PC-3 (cell line): ENCODE measurements at regions not wholly inside any gene's neighbourhood (a gene's known extent, or its start where the extent isn't known, plus 50 kb on each side); places are given as distances from the start of the nearest gene placed in this dataset.

Source experiments
- ATAC-seq: fragments of 200-7000 bp; cut with Tn5 transposase; 2 replicates; pipeline ENCODE4 v1.9.1; 2020; ENCODE audit warnings: mild to moderate bottlenecking, moderate library complexity
- BruUV-seq: library from RNA; stranded (reverse); fragments of 400-500 nt; replicated peaks from 2 replicates; lab custom pipeline; 2021; lab: Mats Ljungman, UMichigan
- CTCF ChIA-PET: fragments of 300-600 bp; sonication (Branson Sonifier 250); formaldehyde crosslinking; loops from one replicate; lab custom pipeline; 2022; ENCODE audit warnings: antibody characterized with exemption; lab: Charles Lee
- POLR2A ChIA-PET: fragments of 300-600 bp; sonication (Branson Sonifier 250); formaldehyde crosslinking; loops from one replicate; lab custom pipeline; 2022; ENCODE audit warnings: antibody characterized with exemption; ENCODE audit not compliant: unreplicated experiment; lab: Charles Lee
- DNase-seq: peaks from one replicate; pipeline ENCODE4 v3.0.0-alpha.2; 2015
- H2AFZ ChIP-seq: fragments of 300-600 bp; sonication (generic); 2 replicates; pipeline ENCODE4 v1.6.0; 2016; ENCODE audit warnings: antibody characterized with exemption, low read length
- H3F3A ChIP-seq: fragments of 300-600 bp; sonication (generic); one replicate; pipeline ENCODE4 v1.6.0; 2017; ENCODE audit warnings: antibody characterized with exemption, low read length, control low read depth, mild to moderate bottlenecking; ENCODE audit not compliant: unreplicated experiment
- H3K27ac ChIP-seq: fragments of 300-600 bp; sonication (generic); 2 replicates; pipeline ENCODE4 v1.5.1; 2016; ENCODE audit warnings: mild to moderate bottlenecking, low read length
- H3K27me3 ChIP-seq: fragments of 300-600 bp; sonication (generic); 2 replicates; pipeline ENCODE4 v1.6.1; 2016; ENCODE audit warnings: low read length, mixed read lengths
- H3K36me3 ChIP-seq: fragments of 300-600 bp; sonication (generic); 2 replicates; pipeline ENCODE4 v1.6.1; 2016; ENCODE audit warnings: low read depth, mixed run types, low read length, mixed read lengths
- H3K4me1 ChIP-seq: fragments of 300-600 bp; sonication (generic); 2 replicates; pipeline ENCODE4 v1.5.1; 2016; ENCODE audit warnings: low read length; ENCODE audit not compliant: insufficient read depth
- H3K4me2 ChIP-seq: fragments of 300-600 bp; sonication (generic); 2 replicates; pipeline ENCODE4 v1.6.0; 2016; ENCODE audit warnings: low read length
- H3K4me3 ChIP-seq: fragments of 300-600 bp; sonication (generic); 2 replicates; pipeline ENCODE4 v1.5.1; 2016; ENCODE audit warnings: mild to moderate bottlenecking, low read length, mixed read lengths
- H3K79me2 ChIP-seq: fragments of 300-600 bp; sonication (generic); 2 replicates; pipeline ENCODE4 v1.6.1; 2017; ENCODE audit warnings: low read length, mixed read lengths
- H3K9ac ChIP-seq: fragments of 300-600 bp; sonication (generic); 2 replicates; pipeline ENCODE4 v1.6.0; 2016; ENCODE audit warnings: mild to moderate bottlenecking, low read length
- H3K9me2 ChIP-seq: fragments of 300-600 bp; sonication (generic); replicated peaks from 2 replicates; pipeline ENCODE4 v1.6.1; 2016; ENCODE audit warnings: mixed run types, low read length, mixed read lengths
- H3K9me3 ChIP-seq: fragments of 300-600 bp; sonication (generic); 2 replicates; pipeline ENCODE4 v1.6.1; 2016; ENCODE audit warnings: low read length, mixed read lengths
- H4K20me1 ChIP-seq: fragments of 300-600 bp; sonication (generic); 2 replicates; pipeline ENCODE4 v1.6.1; 2016; ENCODE audit warnings: low read length, mixed read lengths
- EZH2 ChIP-seq: fragments of 300-600 bp; sonication (generic); IDR thresholded peaks from one replicate; pipeline ENCODE4 v1.6.1; 2017; ENCODE audit warnings: antibody characterized with exemption, mild to moderate bottlenecking, low read length; ENCODE audit not compliant: unreplicated experiment
- EZH2phosphoT487 ChIP-seq: fragments of 300-600 bp; sonication (generic); IDR thresholded peaks from 2 replicates; pipeline ENCODE4 v1.6.1; 2018; ENCODE audit warnings: mild to moderate bottlenecking, antibody characterized with exemption, low read length, borderline replicate concordance
- intact Hi-C: fragments of 100-400 bp; cut with micrococcal nuclease; formaldehyde crosslinking; loops from 2 replicates; pipeline ENCODE4 v1.9.0; 2023
- TF ChIP-seq, protein P1 (sequence below): fragments of 300-600 bp; sonication (generic); conservative IDR thresholded peaks from 2 replicates; pipeline ENCODE4 v1.5.1; 2017; ENCODE audit warnings: antibody characterized with exemption, low read depth, mild to moderate bottlenecking, low read length

DNA sequence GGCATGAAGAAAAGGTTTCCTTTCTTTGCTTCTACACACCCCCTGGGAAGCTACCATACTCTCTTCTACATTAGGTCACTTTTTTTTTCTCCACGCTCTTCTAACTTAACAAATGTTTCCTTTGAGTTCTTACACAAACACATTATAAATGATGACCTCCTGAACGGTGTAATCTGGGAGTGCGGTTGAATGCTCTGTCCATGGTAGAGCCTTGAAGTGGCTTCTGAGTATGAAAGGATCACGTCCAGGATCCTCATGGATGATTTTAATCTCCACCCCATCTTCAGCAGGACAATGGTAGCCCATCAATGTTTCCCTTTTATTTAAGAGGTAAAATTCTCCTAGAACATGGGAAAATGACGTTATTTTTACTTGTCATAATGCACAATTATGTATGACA lies 587.3 kb downstream of the SEMA5A start:
- no peak overlapping the region for H3K4me2 ChIP-seq
- POLR2A ChIA-PET: no interaction called here

DNA sequence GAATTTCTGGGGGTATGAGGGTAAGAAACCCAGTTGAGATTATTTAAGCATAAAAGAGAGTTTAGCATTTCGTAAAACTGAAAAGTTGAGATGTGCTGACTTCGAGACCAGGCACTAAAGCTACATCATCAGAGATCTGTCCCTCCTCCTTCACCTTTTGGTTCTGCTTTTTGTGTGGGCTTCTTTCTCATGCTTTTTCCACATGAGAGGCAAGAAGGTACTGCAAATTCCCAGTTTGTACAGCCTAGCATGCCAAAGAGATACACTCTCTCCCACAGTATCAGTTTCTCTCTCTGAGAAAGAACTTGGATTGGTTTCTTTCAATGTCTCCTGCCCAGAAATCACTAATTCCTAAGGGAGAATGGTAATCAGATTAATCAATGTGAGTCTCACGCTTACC lies 584.7 kb downstream of the SEMA5A start:
- DNase-seq: no peak
- TF ChIP-seq, protein P1, sequence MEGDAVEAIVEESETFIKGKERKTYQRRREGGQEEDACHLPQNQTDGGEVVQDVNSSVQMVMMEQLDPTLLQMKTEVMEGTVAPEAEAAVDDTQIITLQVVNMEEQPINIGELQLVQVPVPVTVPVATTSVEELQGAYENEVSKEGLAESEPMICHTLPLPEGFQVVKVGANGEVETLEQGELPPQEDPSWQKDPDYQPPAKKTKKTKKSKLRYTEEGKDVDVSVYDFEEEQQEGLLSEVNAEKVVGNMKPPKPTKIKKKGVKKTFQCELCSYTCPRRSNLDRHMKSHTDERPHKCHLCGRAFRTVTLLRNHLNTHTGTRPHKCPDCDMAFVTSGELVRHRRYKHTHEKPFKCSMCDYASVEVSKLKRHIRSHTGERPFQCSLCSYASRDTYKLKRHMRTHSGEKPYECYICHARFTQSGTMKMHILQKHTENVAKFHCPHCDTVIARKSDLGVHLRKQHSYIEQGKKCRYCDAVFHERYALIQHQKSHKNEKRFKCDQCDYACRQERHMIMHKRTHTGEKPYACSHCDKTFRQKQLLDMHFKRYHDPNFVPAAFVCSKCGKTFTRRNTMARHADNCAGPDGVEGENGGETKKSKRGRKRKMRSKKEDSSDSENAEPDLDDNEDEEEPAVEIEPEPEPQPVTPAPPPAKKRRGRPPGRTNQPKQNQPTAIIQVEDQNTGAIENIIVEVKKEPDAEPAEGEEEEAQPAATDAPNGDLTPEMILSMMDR: no peak
- TF ChIP-seq EZH2phosphoT487 (no peak), EZH2 (no peak)
- no peak overlapping the region for H3K4me3 ChIP-seq
- H2AFZ ChIP-seq: no peak overlapping the region
- no TSS peak for BruUV-seq
- no peaks in the 10 kb centered on the region for H3K79me2 ChIP-seq
- intact Hi-C loops: no loop called here
- ChIA-PET CTCF (no interaction called here), POLR2A (no interaction called here)
- H3F3A ChIP-seq: no peaks in the 10 kb centered on the region
- H3K27me3 ChIP-seq: no peaks in the 10 kb centered on the region
- no peak overlapping the region for H3K4me2 ChIP-seq
- H3K4me1 ChIP-seq: no peaks in the 10 kb centered on the region
- no peak overlapping the region for H3K27ac ChIP-seq
- no peaks in the 10 kb centered on the region for H3K36me3 ChIP-seq
- no peaks in the 10 kb centered on the region for H4K20me1 ChIP-seq
- ATAC-seq: no peak
- H3K9me3 ChIP-seq: no peaks in the 10 kb centered on the region
- H3K9ac ChIP-seq: no peak overlapping the region
- peaks cover 6% of the 10 kb centered on the region; the same call in 1 of the 2 replicates for H3K9me2 ChIP-seq

More for the DNA sequence above, 587.3 kb downstream of the SEMA5A start:
- no peak overlapping the region for H3K4me3 ChIP-seq
- intact Hi-C loops: no loop called here
- H3K9me3 ChIP-seq: no peaks in the 10 kb centered on the region
- H3K9me2 ChIP-seq: peaks cover 6% of the 10 kb centered on the region; the same call in 1 of the 2 replicates
- H3K27me3 ChIP-seq: no peaks in the 10 kb centered on the region
- no peak overlapping the region for H3K9ac ChIP-seq
- H3K79me2 ChIP-seq: no peaks in the 10 kb centered on the region
- no peaks in the 10 kb centered on the region for H3K4me1 ChIP-seq
- no peak for TF ChIP-seq EZH2phosphoT487
- TF ChIP-seq, protein P1: no peak
- TF ChIP-seq EZH2: no peak
- CTCF ChIA-PET: no interaction called here
- no peaks in the 10 kb centered on the region for H3K36me3 ChIP-seq
- H3F3A ChIP-seq: no peaks in the 10 kb centered on the region
- no peak for ATAC-seq
- H2AFZ ChIP-seq: no peak overlapping the region
- DNase-seq: no peak
- no peak overlapping the region for H3K27ac ChIP-seq
- BruUV-seq: no TSS peak
- H4K20me1 ChIP-seq: no peaks in the 10 kb centered on the region

DNA sequence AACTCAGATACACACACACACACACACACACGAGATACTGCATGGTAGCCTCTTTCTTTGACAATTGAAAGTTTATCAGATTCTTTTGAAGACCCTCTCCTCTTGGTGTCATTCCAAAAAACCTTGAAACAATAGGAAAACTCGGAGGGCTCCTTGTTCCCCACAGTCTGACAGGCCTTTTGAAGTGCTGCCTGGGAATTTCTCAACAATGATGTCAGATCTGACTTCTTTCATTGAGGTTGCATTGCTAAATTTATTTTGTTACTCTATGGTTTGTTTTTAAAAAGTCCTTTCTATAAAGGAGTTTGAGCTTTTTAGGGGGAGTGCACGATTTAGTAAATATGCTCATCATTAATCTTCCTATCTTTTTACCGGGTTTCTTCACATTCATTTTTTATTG lies 583.9 kb downstream of the SEMA5A start:
- H3K79me2 ChIP-seq: no peaks in the 10 kb centered on the region
- no TSS peak for BruUV-seq
- H3K27ac ChIP-seq: no peak overlapping the region
- H3F3A ChIP-seq: no peaks in the 10 kb centered on the region
- no peaks in the 10 kb centered on the region for H3K36me3 ChIP-seq
- DNase-seq: no peak
- no peaks in the 10 kb centered on the region for H3K27me3 ChIP-seq
- ChIA-PET POLR2A (no interaction called here), CTCF (no interaction called here)
- H3K4me2 ChIP-seq: no peak overlapping the region
- H3K9me2 ChIP-seq: peaks cover 6% of the 10 kb centered on the region; the same call in 1 of the 2 replicates
- no peaks in the 10 kb centered on the region for H3K9me3 ChIP-seq
- no peak overlapping the region for H2AFZ ChIP-seq
- no peaks in the 10 kb centered on the region for H3K4me1 ChIP-seq
- no peak for TF ChIP-seq EZH2
- H3K4me3 ChIP-seq: no peak overlapping the region
- ATAC-seq: no peak
- no peak overlapping the region for H3K9ac ChIP-seq
- no peaks in the 10 kb centered on the region for H4K20me1 ChIP-seq
- intact Hi-C loops: no loop called here
